K562 (cell line): ENCODE measurements at regions not wholly inside any gene's neighbourhood (a gene's known extent, or its start where the extent isn't known, plus 50 kb on each side); places are given as distances from the start of the nearest gene placed in this dataset.

ENCODE experiments used
- NR2F6 ChIP-seq: fragments of 450-650 bp; formaldehyde crosslinking; IDR thresholded peaks from 2 replicates; pipeline ENCODE4 v1.4.0; 2020; ENCODE audit warnings: mild to moderate bottlenecking
- POLR2A ChIP-seq: fragments of 450-650 bp; conservative IDR thresholded peaks from 2 replicates; pipeline ENCODE4 v1.6.1; 2016
- PTTG1 ChIP-seq: fragments of 450-650 bp; IDR thresholded peaks from 2 replicates; pipeline ENCODE4 v1.6.1; 2016; ENCODE audit warnings: low read depth, mild to moderate bottlenecking, missing genetic modification characterization, missing compliant biosample characterization

DNA sequence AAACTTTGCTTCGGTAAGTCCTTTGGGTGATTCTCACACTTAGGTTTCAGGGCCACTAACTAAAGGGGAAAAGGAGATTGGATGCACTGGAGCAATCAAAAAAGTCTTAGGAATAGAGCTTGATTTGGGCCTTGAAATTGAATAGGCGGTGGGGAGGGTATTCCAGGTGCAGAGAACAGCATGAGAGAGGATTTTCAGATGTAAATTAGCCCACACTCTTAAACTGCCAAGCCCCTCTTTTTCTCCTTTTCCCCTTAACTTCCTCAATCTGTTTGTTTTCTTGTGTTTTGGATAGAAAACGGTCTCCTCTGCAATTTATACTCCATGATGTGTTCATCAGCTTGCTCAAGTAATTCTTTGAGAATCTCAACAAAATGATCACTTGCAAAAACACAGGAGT lies 62.1 kb upstream of the RIPOR2 start:
- TF ChIP-seq POLR2A (no peak), PTTG1 (tag) (no peak), NR2F6 (CRISPR knock-in tag) (no peak)
